Tibial artery (tissue), 4 donors: ENCODE measurements at regions not wholly inside any gene's neighbourhood (a gene's known extent, or its start where the extent isn't known, plus 50 kb on each side); places are given as distances from the start of the nearest gene placed in this dataset.

Experiments used
- DNase-seq, 2 donors: peaks; one replicate each; pipeline ENCODE4 v3.0.0-alpha.2; 2019
- H3K27ac ChIP-seq, 2 donors: fragments of 200-600 bp; sonication (generic) in 1 of 2; 1 replicate in 1 of 2; 2 replicates in 1 of 2; pipeline ENCODE4 v1.5.1; 2018 to 2019; ENCODE audit warnings: mild to moderate bottlenecking in 1 of 2
- H3K27me3 ChIP-seq, 2 donors: fragments of 200-600 bp; sonication (generic) in 1 of 2; one replicate each; pipeline versions ENCODE4 v1.5.1 to v1.6.0; 2016 to 2019
- H3K36me3 ChIP-seq, 3 donors: fragments of 200-600 bp; sonication (generic) in 2 of 3; one replicate each; pipeline ENCODE4 v1.5.1; 2016 to 2019; ENCODE audit warnings: mild to moderate bottlenecking in 2 of 3
- H3K4me1 ChIP-seq, 4 donors: fragments of 200-600 bp; sonication (generic) in 2 of 4; 1 replicate in 3 of 4; 2 replicates in 1 of 4; pipeline ENCODE4 v1.5.1; 2016 to 2019
- H3K4me3 ChIP-seq, 2 donors: fragments of 200-600 bp; sonication (generic) in 1 of 2; 1 replicate in 1 of 2; 2 replicates in 1 of 2; pipeline ENCODE4 v1.5.1; 2018 to 2019; ENCODE audit warnings: mild to moderate bottlenecking in 2 of 2
- H3K9me3 ChIP-seq, 3 donors: fragments of 200-600 bp; sonication (generic) in 1 of 3; one replicate each; pipeline ENCODE4 v1.5.1; 2016 to 2019
- intact Hi-C: fragments of 100-400 bp; cut with DNase I; formaldehyde crosslinking; loops from one replicate; pipeline ENCODE4 v1.15.0; 2023; ENCODE audit warnings: low total_unique reads
- TF ChIP-seq, protein P1 (sequence below), 2 experiments: fragments of 200-600 bp in 1 of 2; fragments of 450-650 bp in 1 of 2; IDR thresholded peaks; one replicate each; pipeline ENCODE4 v1.5.1; 2017 to 2019; ENCODE audit warnings: antibody characterized with exemption in 2 of 2, mild to moderate bottlenecking in 1 of 2, moderate library complexity in 1 of 2

DNA sequence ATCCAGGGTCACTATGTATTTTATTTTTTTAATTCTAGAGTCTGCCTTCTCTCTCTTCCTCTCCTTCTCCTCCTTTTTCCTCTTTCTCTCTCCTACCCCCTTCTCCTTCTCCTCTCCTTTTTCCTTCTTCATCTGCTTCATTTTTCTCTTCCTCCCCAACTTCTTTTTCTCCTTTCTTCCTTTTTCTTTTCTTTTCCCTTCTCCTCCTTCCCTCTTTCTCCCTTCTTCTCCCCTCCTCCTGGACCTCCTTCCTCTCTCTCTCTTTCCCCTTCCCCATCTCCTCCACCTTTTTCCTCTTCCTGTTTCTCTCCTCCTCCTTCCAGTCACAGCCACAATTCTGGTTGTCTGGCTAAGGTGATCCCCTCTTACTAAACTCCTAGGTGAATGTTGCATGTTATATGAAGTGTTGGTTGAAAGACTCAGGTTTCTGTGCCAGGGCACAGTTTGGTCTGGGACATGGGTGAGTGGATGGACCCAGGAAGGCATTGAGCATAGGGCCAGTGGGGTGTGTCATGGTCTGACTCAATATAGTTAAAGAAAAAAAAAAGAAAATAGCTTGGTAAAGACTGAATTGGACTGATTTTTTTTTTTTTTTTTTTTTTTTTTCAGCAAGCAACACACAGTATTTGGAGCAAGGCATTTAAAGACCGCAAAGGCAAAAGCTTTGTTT is 266.9 kb downstream of the TGFB2 start:
- no peak overlapping the region for H3K4me3 ChIP-seq
- H3K4me1 ChIP-seq, result no peaks in the 10 kb centered on the region
- intact Hi-C loops, result no loop called here
- TF ChIP-seq, protein P1, sequence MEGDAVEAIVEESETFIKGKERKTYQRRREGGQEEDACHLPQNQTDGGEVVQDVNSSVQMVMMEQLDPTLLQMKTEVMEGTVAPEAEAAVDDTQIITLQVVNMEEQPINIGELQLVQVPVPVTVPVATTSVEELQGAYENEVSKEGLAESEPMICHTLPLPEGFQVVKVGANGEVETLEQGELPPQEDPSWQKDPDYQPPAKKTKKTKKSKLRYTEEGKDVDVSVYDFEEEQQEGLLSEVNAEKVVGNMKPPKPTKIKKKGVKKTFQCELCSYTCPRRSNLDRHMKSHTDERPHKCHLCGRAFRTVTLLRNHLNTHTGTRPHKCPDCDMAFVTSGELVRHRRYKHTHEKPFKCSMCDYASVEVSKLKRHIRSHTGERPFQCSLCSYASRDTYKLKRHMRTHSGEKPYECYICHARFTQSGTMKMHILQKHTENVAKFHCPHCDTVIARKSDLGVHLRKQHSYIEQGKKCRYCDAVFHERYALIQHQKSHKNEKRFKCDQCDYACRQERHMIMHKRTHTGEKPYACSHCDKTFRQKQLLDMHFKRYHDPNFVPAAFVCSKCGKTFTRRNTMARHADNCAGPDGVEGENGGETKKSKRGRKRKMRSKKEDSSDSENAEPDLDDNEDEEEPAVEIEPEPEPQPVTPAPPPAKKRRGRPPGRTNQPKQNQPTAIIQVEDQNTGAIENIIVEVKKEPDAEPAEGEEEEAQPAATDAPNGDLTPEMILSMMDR (IDR thresholded peaks at IDR 0.05), result no peak
- peaks cover 0 to 7% (median 4%) of the 10 kb centered on the region in 3 donors for H3K9me3 ChIP-seq
- no peak overlapping the region for H3K27ac ChIP-seq
- DNase-seq, result no peak
- H3K27me3 ChIP-seq, result no peaks in the 10 kb centered on the region
- no peaks in the 10 kb centered on the region for H3K36me3 ChIP-seq

DNA sequence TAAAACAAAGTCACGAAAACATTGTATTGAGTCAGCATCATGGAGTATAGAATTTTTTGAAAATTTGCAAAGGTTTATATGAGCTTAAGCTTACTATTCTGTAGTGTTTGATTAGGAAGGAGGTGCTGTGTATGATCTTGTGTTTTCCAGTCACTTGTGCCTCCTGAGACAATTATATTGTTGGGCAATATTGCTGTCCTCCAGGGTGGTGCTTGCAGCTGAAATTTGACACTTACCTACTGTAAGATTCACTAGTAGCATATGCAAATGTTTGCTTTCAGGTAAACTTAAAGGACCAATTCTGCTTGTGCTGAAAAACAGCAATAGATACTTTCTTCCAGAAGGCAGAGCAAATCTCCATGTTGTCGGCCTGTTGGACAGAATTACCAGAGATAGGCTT is 268.0 kb downstream of the TGFB2 start:
- peaks cover 0 to 7% (median 4%) of the 10 kb centered on the region in 3 donors for H3K9me3 ChIP-seq
- intact Hi-C loops, result no loop called here
- TF ChIP-seq, protein P1 (IDR thresholded peaks at IDR 0.05), result no peak
- DNase-seq, result no peak
- no peaks in the 10 kb centered on the region for H3K27me3 ChIP-seq
- no peaks in the 10 kb centered on the region for H3K36me3 ChIP-seq
- H3K4me3 ChIP-seq, result no peak overlapping the region
- H3K4me1 ChIP-seq, result no peaks in the 10 kb centered on the region
- no peak overlapping the region for H3K27ac ChIP-seq

DNA sequence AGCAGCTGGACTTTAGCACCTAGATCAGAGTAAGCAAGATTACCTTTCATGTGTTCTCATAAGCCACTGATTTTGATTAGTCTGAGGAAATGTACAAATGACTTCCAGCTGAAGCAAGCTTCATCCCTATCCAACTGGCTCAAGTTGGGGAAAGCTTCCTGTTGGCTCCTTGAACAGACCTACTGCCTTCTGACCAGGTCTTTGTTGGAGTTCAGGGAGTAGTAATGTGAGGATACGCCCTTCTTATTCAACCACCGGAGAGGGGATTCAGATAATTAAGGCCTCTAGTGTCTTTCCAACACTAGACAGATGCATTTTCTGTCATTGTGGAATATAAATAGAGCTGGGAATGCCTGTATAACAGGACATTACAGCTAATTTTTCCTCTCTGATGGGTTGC is 268.9 kb downstream of the TGFB2 start:
- TF ChIP-seq, protein P1 (IDR thresholded peaks at IDR 0.05), result no peak
- Histone ChIP-seq H3K27ac (no peak overlapping the region), H3K4me3 (no peak overlapping the region), H3K9me3 (peaks cover 0 to 4% (median 0%) of the 10 kb centered on the region in 3 donors), H3K27me3 (no peaks in the 10 kb centered on the region), H3K4me1 (no peaks in the 10 kb centered on the region), H3K36me3 (no peaks in the 10 kb centered on the region)
- no peak for DNase-seq
- intact Hi-C loops, result no loop called here

DNA sequence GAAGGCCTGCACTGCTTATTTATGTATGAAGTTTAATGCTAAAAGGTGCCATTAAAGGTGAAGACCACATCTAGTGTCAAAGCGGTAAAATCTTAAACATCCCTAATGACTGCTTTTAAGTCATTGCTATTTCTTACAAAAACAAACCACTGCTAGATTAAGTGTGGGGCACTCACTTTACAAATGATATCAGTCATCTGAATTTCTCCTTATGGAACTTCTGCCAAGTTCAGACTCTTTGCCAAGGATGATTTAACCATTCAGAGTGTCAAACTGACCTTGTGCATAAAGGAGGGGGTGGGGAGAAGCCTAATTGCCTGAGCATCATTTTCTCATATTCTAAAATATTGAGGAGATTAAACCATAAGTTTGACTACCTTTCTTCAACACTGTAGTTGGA is 271.5 kb downstream of the TGFB2 start:
- Histone ChIP-seq H3K4me1 (peaks cover 0 to 16% (median 6%) of the 10 kb centered on the region in 4 donors), H3K36me3 (no peaks in the 10 kb centered on the region), H3K27me3 (no peaks in the 10 kb centered on the region), H3K9me3 (peaks cover 0 to 4% (median 0%) of the 10 kb centered on the region in 3 donors), H3K4me3 (no peak overlapping the region), H3K27ac (no peak overlapping the region)
- intact Hi-C loops, result no loop called here
- TF ChIP-seq, protein P1 (IDR thresholded peaks at IDR 0.05), result no peak
- no peak for DNase-seq

DNA sequence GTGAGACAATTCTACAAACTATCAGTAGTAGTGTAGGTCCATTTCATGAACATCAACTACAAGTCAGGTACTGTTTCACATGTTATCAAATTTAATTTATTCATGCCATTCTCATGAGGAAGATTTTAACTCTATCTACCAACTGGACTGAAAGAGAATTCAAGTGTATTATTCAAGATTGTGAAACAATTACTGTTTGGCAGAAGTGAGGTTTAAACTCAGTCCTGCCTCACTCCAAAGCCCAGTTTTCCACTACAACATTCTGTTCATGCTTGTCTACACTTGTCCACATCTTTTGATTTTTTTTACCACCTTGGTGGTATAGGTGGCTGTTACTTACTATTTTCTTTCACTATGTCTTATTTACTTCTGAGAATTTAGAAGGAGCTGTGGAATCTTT is 272.9 kb downstream of the TGFB2 start:
- Histone ChIP-seq H3K4me3 (no peak overlapping the region), H3K4me1 (peaks cover 0 to 17% (median 6%) of the 10 kb centered on the region in 4 donors), H3K27me3 (no peaks in the 10 kb centered on the region), H3K36me3 (no peaks in the 10 kb centered on the region), H3K9me3 (peaks cover 0 to 4% (median 0%) of the 10 kb centered on the region in 3 donors), H3K27ac (no peak overlapping the region)
- TF ChIP-seq, protein P1 (IDR thresholded peaks at IDR 0.05), result no peak
- intact Hi-C loops, result no loop called here
- no peak for DNase-seq
